ENCODE measurements at regions not wholly inside any gene's neighbourhood (a gene's known extent, or its start where the extent isn't known, plus 50 kb on each side); places are given as distances from the start of the nearest gene placed in this dataset.
A peak's percentile ranks its signal among the peaks of the same experiment; 100 is the strongest.

- ChIA-PET POLR2A (no interaction called here), CTCF (interaction anchor here (1.2 to 3.2 kb wide), 6 partner anchors 8 to 310 kb away, joined by 4 to 29 read pairs (median 4); no protein-coding TSS in a partner anchor)
- no peak for TF ChIP-seq CTCF (IDR thresholded peaks at IDR 0.05; ENCODE audit: insufficient read depth, low read depth, low read length)
- H3K4me3 ChIP-seq (ENCODE audit: low read depth, low read length), result no peak overlapping the region
- no peaks in the 10 kb centered on the region for H3K36me3 ChIP-seq (ENCODE audit: control insufficient read depth, insufficient read depth, low read length)
- peaks cover 7% of the 10 kb centered on the region for H3K27me3 ChIP-seq (ENCODE audit: control insufficient read depth, insufficient read depth, low read length)
- no peak for DNase-seq (ENCODE audit: low read depth)
Observed at GRCh38 chr11:69890476-69890875, 71.3 kb upstream of the FGF3 start.

GRCh38 chr11:69891421-69892236 lies 72.4 kb upstream of the FGF3 start:
- peaks cover 7% of the 10 kb centered on the region for H3K27me3 ChIP-seq (ENCODE audit: control insufficient read depth, insufficient read depth, low read length)
- H3K36me3 ChIP-seq (ENCODE audit: control insufficient read depth, insufficient read depth, low read length), result no peaks in the 10 kb centered on the region
- no peak overlapping the region for H3K4me3 ChIP-seq (ENCODE audit: low read depth, low read length)
- ChIA-PET POLR2A (no interaction called here), CTCF (interaction anchor here (1.4 to 3.2 kb wide), 3 partner anchors 9 to 206 kb away, joined by 4 to 29 read pairs (median 5); no protein-coding TSS in a partner anchor)
- no peak for DNase-seq (ENCODE audit: low read depth)
- TF ChIP-seq CTCF (IDR thresholded peaks at IDR 0.05; ENCODE audit: insufficient read depth, low read depth, low read length), result no peak

GRCh38 chr11:69892237-69892985 lies 73.2 kb upstream of the FGF3 start:
- Histone ChIP-seq H3K4me3 (ENCODE audit: low read depth, low read length) (no peak overlapping the region), H3K36me3 (ENCODE audit: control insufficient read depth, insufficient read depth, low read length) (no peaks in the 10 kb centered on the region), H3K27me3 (ENCODE audit: control insufficient read depth, insufficient read depth, low read length) (peaks cover 7% of the 10 kb centered on the region)
- DNase-seq (ENCODE audit: low read depth), result no peak
- ChIA-PET POLR2A (no interaction called here), CTCF (interaction anchor here (1.1 kb wide), 1 partner anchor 23 kb away, joined by 3 read pairs; no protein-coding TSS in a partner anchor)
- TF ChIP-seq CTCF (IDR thresholded peaks at IDR 0.05; ENCODE audit: insufficient read depth, low read depth, low read length), result 0 out of 2 replicates have a peak, but pooled peaks have one; percentile 8

GRCh38 chr11:69892986-69893555 lies 73.9 kb upstream of the FGF3 start:
- Histone ChIP-seq H3K36me3 (ENCODE audit: control insufficient read depth, insufficient read depth, low read length) (no peaks in the 10 kb centered on the region), H3K27me3 (ENCODE audit: control insufficient read depth, insufficient read depth, low read length) (peaks cover 7% of the 10 kb centered on the region), H3K4me3 (ENCODE audit: low read depth, low read length) (no peak overlapping the region)
- DNase-seq (ENCODE audit: low read depth), result no peak
- ChIA-PET CTCF (interaction anchor here (1.1 kb wide), 1 partner anchor 22 kb away, joined by 3 read pairs; no protein-coding TSS in a partner anchor), POLR2A (no interaction called here)
- TF ChIP-seq CTCF (IDR thresholded peaks at IDR 0.05; ENCODE audit: insufficient read depth, low read depth, low read length), result no peak

GRCh38 chr11:69893631-69894030 lies 74.4 kb upstream of the FGF3 start:
- H3K4me3 ChIP-seq (ENCODE audit: low read depth, low read length), result no peak overlapping the region
- H3K27me3 ChIP-seq (ENCODE audit: control insufficient read depth, insufficient read depth, low read length), result peaks cover 7% of the 10 kb centered on the region
- ChIA-PET POLR2A (no interaction called here), CTCF (interaction anchor here (0.8 kb wide), 1 partner anchor 14 kb away, joined by 3 read pairs; no protein-coding TSS in a partner anchor)
- no peak for DNase-seq (ENCODE audit: low read depth)
- TF ChIP-seq CTCF (IDR thresholded peaks at IDR 0.05; ENCODE audit: insufficient read depth, low read depth, low read length), result no peak
- H3K36me3 ChIP-seq (ENCODE audit: control insufficient read depth, insufficient read depth, low read length), result no peaks in the 10 kb centered on the region

Data from BJ (cell line).